HEK293 (cell line): ENCODE measurements at regions not wholly inside any gene's neighbourhood (a gene's known extent, or its start where the extent isn't known, plus 50 kb on each side); places are given as distances from the start of the nearest gene placed in this dataset.
A peak's percentile ranks its signal among the peaks of the same experiment; 100 is the strongest.

Experiments used
- CTCF ChIA-PET: fragments of 350-600 bp; formaldehyde crosslinking; extraction: SDS; loops from one replicate; lab custom pipeline; 2021; ENCODE audit warnings: antibody characterized with exemption; lab: Yijun Ruan, JAX
- POLR2A ChIA-PET: fragments of 300-600 bp; formaldehyde crosslinking; extraction: SDS; loops from one replicate; lab custom pipeline; 2020; ENCODE audit warnings: antibody characterized with exemption, inconsistent platforms; lab: Yijun Ruan, JAX
- H3K27ac ChIP-seq: fragments of 200-500 bp; sonication (Bioruptor generic); 2 replicates; pipeline ENCODE4 v1.5.1; 2014; ENCODE audit warnings: low read depth, low read length, control low read depth, inconsistent platforms; ENCODE audit errors: extremely low read depth
- H3K36me3 ChIP-seq, 2 experiments: fragments of 200-500 bp in 1 of 2; sonication (Bioruptor generic) in 1 of 2; 1 replicate in 1 of 2; 2 replicates in 1 of 2; pipeline ENCODE4 v1.5.1; 2014 to 2017; ENCODE audit warnings: inconsistent platforms in 2 of 2, low read length in 2 of 2; ENCODE audit not compliant: control insufficient read depth in 2 of 2, insufficient read depth in 1 of 2
- H3K4me1 ChIP-seq: fragments of 200-500 bp; sonication (Bioruptor generic); 2 replicates; pipeline ENCODE4 v1.5.1; 2014; ENCODE audit warnings: mild to moderate bottlenecking, low read length, inconsistent platforms; ENCODE audit not compliant: control insufficient read depth, insufficient read depth
- H3K4me3 ChIP-seq: 2 replicates; pipeline ENCODE4 v1.5.1; 2011; ENCODE audit warnings: low read depth, mild to moderate bottlenecking, control low read depth, low read length, moderate library complexity
- H3K9me3 ChIP-seq: fragments of 200-500 bp; sonication (Bioruptor generic); 2 replicates; pipeline ENCODE4 v1.5.1; 2014; ENCODE audit warnings: low read depth, low read length, inconsistent platforms; ENCODE audit not compliant: control insufficient read depth, insufficient read depth
- GLIS1 ChIP-seq: fragments of 450-650 bp; formaldehyde crosslinking; IDR thresholded peaks from 2 replicates; pipeline ENCODE4 v1.5.1; 2016; ENCODE audit warnings: missing biosample characterization, missing genetic modification characterization
- KLF16 ChIP-seq: fragments of 450-650 bp; formaldehyde crosslinking; IDR thresholded peaks from 2 replicates; pipeline ENCODE4 v1.5.1; 2017; ENCODE audit warnings: missing biosample characterization, missing genetic modification characterization
- PRDM1 ChIP-seq: fragments of 450-650 bp; formaldehyde crosslinking; IDR thresholded peaks from 2 replicates; pipeline ENCODE4; 2016; ENCODE audit warnings: missing biosample characterization, missing genetic modification characterization
- SCRT2 ChIP-seq: fragments of 450-650 bp; formaldehyde crosslinking; IDR thresholded peaks from 2 replicates; pipeline ENCODE4 v1.5.1; 2016; ENCODE audit warnings: missing biosample characterization, missing genetic modification characterization
- SP3 ChIP-seq: fragments of 450-650 bp; formaldehyde crosslinking; IDR thresholded peaks from 2 replicates; pipeline ENCODE4 v1.5.1; 2016; ENCODE audit warnings: missing biosample characterization, missing genetic modification characterization
- ZNF174 ChIP-seq: fragments of 450-650 bp; formaldehyde crosslinking; IDR thresholded peaks from 2 replicates; pipeline ENCODE4 v1.5.0; 2017; ENCODE audit warnings: missing biosample characterization, mild to moderate bottlenecking, missing genetic modification characterization
- ZNF19 ChIP-seq: fragments of 450-650 bp; formaldehyde crosslinking; IDR thresholded peaks from 2 replicates; pipeline ENCODE4; 2016; ENCODE audit warnings: missing biosample characterization, missing genetic modification characterization, low read depth
- ZNF202 ChIP-seq: fragments of 450-650 bp; formaldehyde crosslinking; IDR thresholded peaks from 2 replicates; pipeline ENCODE4 v1.5.1; 2016; ENCODE audit warnings: missing biosample characterization, missing genetic modification characterization, borderline replicate concordance
- ZNF239 ChIP-seq: fragments of 450-650 bp; formaldehyde crosslinking; IDR thresholded peaks from 2 replicates; pipeline ENCODE4 v1.5.1; 2016; ENCODE audit warnings: missing biosample characterization, missing genetic modification characterization
- ZNF302 ChIP-seq: fragments of 450-650 bp; formaldehyde crosslinking; IDR thresholded peaks from 2 replicates; pipeline ENCODE4 v1.5.1; 2016; ENCODE audit warnings: missing biosample characterization, missing genetic modification characterization, low read depth
- ZNF335 ChIP-seq: fragments of 450-650 bp; formaldehyde crosslinking; conservative IDR thresholded peaks from 2 replicates; pipeline ENCODE4 v1.5.1; 2016; ENCODE audit warnings: missing biosample characterization, missing genetic modification characterization
- ZNF354C ChIP-seq: fragments of 450-650 bp; formaldehyde crosslinking; IDR thresholded peaks from 2 replicates; pipeline ENCODE4 v1.5.1; 2016; ENCODE audit warnings: missing biosample characterization, missing genetic modification characterization, low read depth, borderline replicate concordance
- ZNF404 ChIP-seq: fragments of 450-650 bp; formaldehyde crosslinking; IDR thresholded peaks from 2 replicates; pipeline ENCODE4 v1.5.1; 2017; ENCODE audit warnings: missing biosample characterization, missing genetic modification characterization
- ZNF530 ChIP-seq: fragments of 450-650 bp; formaldehyde crosslinking; IDR thresholded peaks from 2 replicates; pipeline ENCODE4 v1.5.1; 2016; ENCODE audit warnings: low read depth, missing biosample characterization, missing genetic modification characterization
- ZNF561 ChIP-seq: fragments of 450-650 bp; IDR thresholded peaks from 2 replicates; pipeline ENCODE4 v1.5.1; 2018; ENCODE audit warnings: missing biosample characterization, missing genetic modification characterization, borderline replicate concordance
- ZNF585B ChIP-seq: fragments of 450-650 bp; formaldehyde crosslinking; IDR thresholded peaks from 2 replicates; pipeline ENCODE4 v1.5.1; 2016; ENCODE audit warnings: missing biosample characterization, missing genetic modification characterization
- ZNF624 ChIP-seq: fragments of 450-650 bp; formaldehyde crosslinking; IDR thresholded peaks from 2 replicates; pipeline ENCODE4 v1.5.1; 2017; ENCODE audit warnings: missing biosample characterization, missing genetic modification characterization
- ZNF701 ChIP-seq: fragments of 450-650 bp; formaldehyde crosslinking; IDR thresholded peaks from 2 replicates; pipeline ENCODE4 v1.5.1; 2016; ENCODE audit warnings: missing biosample characterization, missing genetic modification characterization
- ZNF785 ChIP-seq: fragments of 450-650 bp; formaldehyde crosslinking; IDR thresholded peaks from 2 replicates; pipeline ENCODE4 v1.5.1; 2016; ENCODE audit warnings: missing biosample characterization, missing genetic modification characterization
- ZNF792 ChIP-seq: fragments of 450-650 bp; formaldehyde crosslinking; IDR thresholded peaks from 2 replicates; pipeline ENCODE4 v1.5.1; 2016; ENCODE audit warnings: missing biosample characterization, missing genetic modification characterization
- ZNF830 ChIP-seq: fragments of 450-650 bp; IDR thresholded peaks from 2 replicates; pipeline ENCODE4 v1.5.0; 2018; ENCODE audit warnings: missing biosample characterization, missing genetic modification characterization, low read depth, mild to moderate bottlenecking, moderate library complexity
- TF ChIP-seq, protein P1 (sequence below): fragments of 450-650 bp; formaldehyde crosslinking; IDR thresholded peaks from 2 replicates; pipeline ENCODE4 v1.5.1; 2017; ENCODE audit warnings: missing biosample characterization, missing genetic modification characterization
- TF ChIP-seq, protein P2 (sequence below): fragments of 450-650 bp; formaldehyde crosslinking; IDR thresholded peaks from 2 replicates; pipeline ENCODE4 v1.5.1; 2016; ENCODE audit warnings: missing biosample characterization, missing genetic modification characterization
- TF ChIP-seq, protein P3 (sequence below): fragments of 450-650 bp; formaldehyde crosslinking; IDR thresholded peaks from 2 replicates; pipeline ENCODE4 v1.5.1; 2016; ENCODE audit warnings: missing biosample characterization, missing genetic modification characterization

DNA sequence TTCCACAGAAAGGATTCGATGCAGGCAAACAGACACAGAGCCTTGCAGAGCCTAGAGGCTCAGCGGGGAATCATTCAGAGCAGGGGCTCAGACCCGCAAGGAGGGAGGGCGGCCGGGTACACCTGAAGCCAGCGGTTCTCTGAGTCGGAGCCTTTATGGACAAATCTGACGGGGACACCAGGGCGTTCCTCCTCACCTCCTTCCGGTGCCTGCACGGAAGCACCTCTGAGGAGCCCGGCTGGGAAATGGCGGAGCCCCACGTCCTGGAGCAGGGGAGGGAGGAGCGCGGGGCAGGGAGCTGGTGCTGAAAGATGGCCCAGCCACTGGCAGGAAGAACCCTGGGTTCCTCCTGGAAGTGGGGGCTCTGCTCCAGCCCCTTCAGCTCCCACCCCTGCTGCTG is 193.5 kb upstream of the ALKAL2 start (continued):
- TF ChIP-seq, protein P1, sequence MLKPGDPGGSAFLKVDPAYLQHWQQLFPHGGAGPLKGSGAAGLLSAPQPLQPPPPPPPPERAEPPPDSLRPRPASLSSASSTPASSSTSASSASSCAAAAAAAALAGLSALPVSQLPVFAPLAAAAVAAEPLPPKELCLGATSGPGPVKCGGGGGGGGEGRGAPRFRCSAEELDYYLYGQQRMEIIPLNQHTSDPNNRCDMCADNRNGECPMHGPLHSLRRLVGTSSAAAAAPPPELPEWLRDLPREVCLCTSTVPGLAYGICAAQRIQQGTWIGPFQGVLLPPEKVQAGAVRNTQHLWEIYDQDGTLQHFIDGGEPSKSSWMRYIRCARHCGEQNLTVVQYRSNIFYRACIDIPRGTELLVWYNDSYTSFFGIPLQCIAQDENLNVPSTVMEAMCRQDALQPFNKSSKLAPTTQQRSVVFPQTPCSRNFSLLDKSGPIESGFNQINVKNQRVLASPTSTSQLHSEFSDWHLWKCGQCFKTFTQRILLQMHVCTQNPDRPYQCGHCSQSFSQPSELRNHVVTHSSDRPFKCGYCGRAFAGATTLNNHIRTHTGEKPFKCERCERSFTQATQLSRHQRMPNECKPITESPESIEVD (tag by site-specific recombination): no peak

DNA sequence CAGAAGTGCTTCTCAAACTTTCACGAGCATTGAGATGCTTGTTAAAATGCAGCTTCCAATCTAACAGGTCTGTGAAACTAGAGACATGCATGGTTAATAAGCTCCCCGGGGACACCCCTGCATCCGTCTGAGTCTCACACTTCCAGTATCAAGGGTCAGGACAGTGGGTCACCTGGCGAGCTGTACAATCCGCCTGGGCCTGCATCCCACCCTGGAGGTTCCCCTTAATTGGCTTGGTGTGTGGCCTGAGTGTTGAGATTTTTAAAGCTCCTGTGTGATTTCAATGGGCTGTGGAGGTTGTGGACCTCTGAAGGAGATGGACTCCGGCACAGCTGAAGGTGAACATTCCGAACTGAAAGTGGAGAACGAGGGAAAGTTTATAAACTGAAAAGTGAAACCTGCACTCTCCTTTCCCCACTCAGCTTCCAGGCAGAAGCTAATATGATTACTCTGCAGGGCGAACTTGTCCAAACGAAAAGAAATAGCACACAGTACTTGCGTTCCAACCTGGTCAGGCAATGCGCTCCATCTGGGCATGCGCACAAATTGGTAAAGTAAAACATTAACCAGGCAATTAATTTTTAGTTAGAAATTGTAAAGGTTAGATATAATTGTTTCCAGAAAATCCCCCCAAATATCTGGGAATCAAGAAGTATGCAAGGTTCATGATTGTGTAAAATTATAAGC is 191.7 kb upstream of the ALKAL2 start:
- H3K36me3 ChIP-seq: no peaks in the 10 kb centered on the region
- POLR2A ChIA-PET: no interaction called here
- H3K4me3 ChIP-seq: no peak overlapping the region
- TF ChIP-seq ZNF792 (no peak), PRDM1 (tag by site-specific recombination) (0 out of 2 replicates have a peak, but pooled peaks have one; percentile 33), ZNF701 (tag by site-specific recombination) (no peak), GLIS1 (tag by site-specific recombination) (peak; percentile 55), ZNF302 (tag by site-specific recombination) (no peak), ZNF354C (tag by site-specific recombination) (no peak), SCRT2 (tag by site-specific recombination) (0 out of 2 replicates have a peak, but pooled peaks have one; percentile 15)
- H3K4me1 ChIP-seq: no peaks in the 10 kb centered on the region
- CTCF ChIA-PET: no interaction called here
- no peaks in the 10 kb centered on the region for H3K9me3 ChIP-seq
- no peak overlapping the region for H3K27ac ChIP-seq

DNA sequence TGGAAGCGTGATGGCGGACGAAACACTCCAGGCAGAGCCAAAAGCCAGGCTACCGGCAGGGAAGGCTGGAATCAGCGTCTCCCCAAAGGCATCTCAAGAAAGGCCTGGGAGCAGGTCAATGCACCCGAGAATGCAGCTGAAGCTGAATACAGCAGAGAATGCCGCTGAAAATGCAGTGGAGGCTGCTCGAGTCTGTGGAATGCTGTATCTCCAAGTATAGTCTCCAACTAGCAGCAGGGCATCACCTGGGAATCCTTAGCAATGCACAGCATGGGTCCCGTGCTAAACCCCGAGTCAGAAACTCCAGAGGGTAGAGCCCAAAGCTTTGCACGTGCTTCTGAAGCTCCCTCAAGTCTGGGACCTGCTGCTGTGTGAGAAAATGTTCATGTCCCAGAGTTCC is 191.1 kb upstream of the ALKAL2 start:
- TF ChIP-seq SP3 (tag by site-specific recombination): no peak
- no peak for TF ChIP-seq ZNF239 (tag by site-specific recombination)
- no peak for TF ChIP-seq ZNF785
- TF ChIP-seq ZNF561 (tag by site-specific recombination): no peak
- TF ChIP-seq ZNF530 (tag by site-specific recombination): no peak
- no peak for TF ChIP-seq ZNF335 (tag by site-specific recombination)
- TF ChIP-seq, protein P2, sequence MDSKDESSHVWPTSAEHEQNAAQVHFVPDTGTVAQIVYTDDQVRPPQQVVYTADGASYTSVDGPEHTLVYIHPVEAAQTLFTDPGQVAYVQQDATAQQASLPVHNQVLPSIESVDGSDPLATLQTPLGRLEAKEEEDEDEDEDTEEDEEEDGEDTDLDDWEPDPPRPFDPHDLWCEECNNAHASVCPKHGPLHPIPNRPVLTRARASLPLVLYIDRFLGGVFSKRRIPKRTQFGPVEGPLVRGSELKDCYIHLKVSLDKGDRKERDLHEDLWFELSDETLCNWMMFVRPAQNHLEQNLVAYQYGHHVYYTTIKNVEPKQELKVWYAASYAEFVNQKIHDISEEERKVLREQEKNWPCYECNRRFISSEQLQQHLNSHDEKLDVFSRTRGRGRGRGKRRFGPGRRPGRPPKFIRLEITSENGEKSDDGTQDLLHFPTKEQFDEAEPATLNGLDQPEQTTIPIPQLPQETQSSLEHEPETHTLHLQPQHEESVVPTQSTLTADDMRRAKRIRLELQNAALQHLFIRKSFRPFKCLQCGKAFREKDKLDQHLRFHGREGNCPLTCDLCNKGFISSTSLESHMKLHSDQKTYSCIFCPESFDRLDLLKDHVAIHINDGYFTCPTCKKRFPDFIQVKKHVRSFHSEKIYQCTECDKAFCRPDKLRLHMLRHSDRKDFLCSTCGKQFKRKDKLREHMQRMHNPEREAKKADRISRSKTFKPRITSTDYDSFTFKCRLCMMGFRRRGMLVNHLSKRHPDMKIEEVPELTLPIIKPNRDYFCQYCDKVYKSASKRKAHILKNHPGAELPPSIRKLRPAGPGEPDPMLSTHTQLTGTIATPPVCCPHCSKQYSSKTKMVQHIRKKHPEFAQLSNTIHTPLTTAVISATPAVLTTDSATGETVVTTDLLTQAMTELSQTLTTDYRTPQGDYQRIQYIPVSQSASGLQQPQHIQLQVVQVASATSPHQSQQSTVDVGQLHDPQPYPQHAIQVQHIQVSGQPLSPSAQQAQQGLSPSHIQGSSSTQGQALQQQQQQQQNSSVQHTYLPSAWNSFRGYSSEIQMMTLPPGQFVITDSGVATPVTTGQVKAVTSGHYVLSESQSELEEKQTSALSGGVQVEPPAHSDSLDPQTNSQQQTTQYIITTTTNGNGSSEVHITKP (tag by site-specific recombination): no peak
- no peaks in the 10 kb centered on the region for H3K36me3 ChIP-seq
- no peaks in the 10 kb centered on the region for H3K4me1 ChIP-seq
- H3K9me3 ChIP-seq: no peaks in the 10 kb centered on the region
- ChIA-PET POLR2A (no interaction called here), CTCF (no interaction called here)
- H3K27ac ChIP-seq: no peak overlapping the region
- H3K4me3 ChIP-seq: no peak overlapping the region

DNA sequence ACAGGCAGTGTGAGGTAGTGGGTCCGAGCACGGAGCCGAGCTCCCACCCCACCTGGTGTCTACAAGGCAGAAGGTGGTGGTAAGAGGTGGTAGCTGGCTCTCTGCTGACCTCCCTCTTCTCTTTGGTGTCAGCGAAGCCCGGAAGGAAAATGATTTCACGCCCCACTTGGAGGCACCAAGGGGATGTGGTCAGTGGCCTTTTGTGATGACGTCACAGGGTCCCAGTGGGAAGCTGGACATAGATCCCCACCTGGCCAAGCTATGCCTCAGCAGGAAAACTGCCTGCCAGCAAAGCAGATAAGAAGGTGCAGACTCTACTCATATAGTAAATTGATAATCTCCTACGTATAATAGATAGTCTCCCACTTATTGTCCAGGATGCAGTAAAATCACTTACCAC is 183.7 kb upstream of the ALKAL2 start:
- ChIA-PET POLR2A (no interaction called here), CTCF (interaction anchor here (0.6 kb wide), 1 partner anchor 1122 kb away, joined by 3 read pairs; no protein-coding TSS in a partner anchor)
- no peak overlapping the region for H3K4me3 ChIP-seq
- no peaks in the 10 kb centered on the region for H3K9me3 ChIP-seq
- TF ChIP-seq GLIS1 (tag by site-specific recombination) (no peak), ZNF624 (no peak), ZNF830 (tag by site-specific recombination) (no peak), ZNF19 (no peak), ZNF585B (tag by site-specific recombination) (no peak), ZNF404 (tag by site-specific recombination) (no peak), KLF16 (tag by site-specific recombination) (no peak), ZNF202 (tag by site-specific recombination) (no peak), ZNF174 (tag by site-specific recombination) (no peak), ZNF701 (tag by site-specific recombination) (no peak)
- TF ChIP-seq, protein P3, sequence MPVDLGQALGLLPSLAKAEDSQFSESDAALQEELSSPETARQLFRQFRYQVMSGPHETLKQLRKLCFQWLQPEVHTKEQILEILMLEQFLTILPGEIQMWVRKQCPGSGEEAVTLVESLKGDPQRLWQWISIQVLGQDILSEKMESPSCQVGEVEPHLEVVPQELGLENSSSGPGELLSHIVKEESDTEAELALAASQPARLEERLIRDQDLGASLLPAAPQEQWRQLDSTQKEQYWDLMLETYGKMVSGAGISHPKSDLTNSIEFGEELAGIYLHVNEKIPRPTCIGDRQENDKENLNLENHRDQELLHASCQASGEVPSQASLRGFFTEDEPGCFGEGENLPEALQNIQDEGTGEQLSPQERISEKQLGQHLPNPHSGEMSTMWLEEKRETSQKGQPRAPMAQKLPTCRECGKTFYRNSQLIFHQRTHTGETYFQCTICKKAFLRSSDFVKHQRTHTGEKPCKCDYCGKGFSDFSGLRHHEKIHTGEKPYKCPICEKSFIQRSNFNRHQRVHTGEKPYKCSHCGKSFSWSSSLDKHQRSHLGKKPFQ (tag by site-specific recombination): no peak
- H3K4me1 ChIP-seq: no peaks in the 10 kb centered on the region
- H3K27ac ChIP-seq: no peak overlapping the region
- H3K36me3 ChIP-seq: no peaks in the 10 kb centered on the region
